Muscle layer of duodenum (tissue), 2 donors: ENCODE measurements at regions not wholly inside any gene's neighbourhood (a gene's known extent, or its start where the extent isn't known, plus 50 kb on each side); places are given as distances from the start of the nearest gene placed in this dataset.
"Not testable (repeated sequence)": the region's sequence is repeated elsewhere in the genome, so short reads cannot be mapped to it uniquely, and the experiment has no call there.

Source experiments
- H3K27ac ChIP-seq: one replicate; pipeline ENCODE4 v1.7.0; 2013; ENCODE audit warnings: mild to moderate bottlenecking, low read length
- H3K27me3 ChIP-seq: one replicate; pipeline ENCODE4 v1.7.0; 2013; ENCODE audit warnings: low read depth, mild to moderate bottlenecking, control low read depth, low read length
- H3K36me3 ChIP-seq, 2 donors: one replicate each; pipeline ENCODE4 v1.7.0; 2013; ENCODE audit warnings: low read length in 2 of 2, control low read depth in 1 of 2, mild to moderate bottlenecking in 1 of 2; ENCODE audit not compliant: insufficient read depth in 2 of 2, control insufficient read depth in 1 of 2
- H3K4me1 ChIP-seq, 2 donors: one replicate each; pipeline ENCODE4 v1.7.0; 2013; ENCODE audit warnings: low read length in 2 of 2, mild to moderate bottlenecking in 2 of 2, control low read depth in 1 of 2, moderate library complexity in 1 of 2; ENCODE audit not compliant: insufficient read depth in 2 of 2, control insufficient read depth in 1 of 2
- H3K4me3 ChIP-seq, 2 donors: one replicate each; pipeline ENCODE4 v1.7.0; 2013; ENCODE audit warnings: low read length in 2 of 2, low read depth in 1 of 2, mild to moderate bottlenecking in 1 of 2
- H3K9me3 ChIP-seq, 2 donors: one replicate each; pipeline ENCODE4 v1.7.0; 2013; ENCODE audit warnings: low read length in 2 of 2, control low read depth in 1 of 2, mild to moderate bottlenecking in 1 of 2; ENCODE audit not compliant: control insufficient read depth in 1 of 2
- donor health status: healthy.

DNA sequence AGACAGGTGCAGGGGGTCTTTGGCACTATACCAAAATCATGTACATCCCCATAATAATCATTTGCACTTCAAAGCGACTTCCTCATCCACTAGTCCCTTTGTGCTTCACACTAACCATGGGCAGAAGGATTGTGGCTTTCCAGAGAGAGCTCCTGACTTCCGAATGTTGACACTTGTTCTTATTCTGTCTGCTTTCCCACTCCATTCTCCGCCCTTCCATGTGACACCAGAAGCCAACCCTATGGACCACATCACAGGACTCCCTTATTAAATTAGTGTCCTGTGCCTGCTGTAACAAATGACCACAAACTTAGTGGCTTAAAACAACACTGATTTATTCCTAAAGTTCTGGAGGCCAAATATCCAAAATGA, 91.6 kb downstream of the CMC2 start:
- Histone ChIP-seq H3K27me3 (no peaks in the 10 kb centered on the region), H3K27ac (no peak overlapping the region), H3K9me3 (peaks cover 0 to 6% of the 10 kb centered on the region in 2 donors), H3K4me3 (no peak overlapping the region), H3K4me1 (no peaks in the 10 kb centered on the region), H3K36me3 (no peaks in the 10 kb centered on the region)

- H3K36me3 ChIP-seq: no peaks in the 10 kb centered on the region
These were observed 92.2 kb downstream of the CMC2 start for GRCh38 chr16:80914379-80915078.

GRCh38 chr16:80913397-80913796, 93.3 kb downstream of the CMC2 start:
- Histone ChIP-seq H3K9me3 (peaks cover 0 to 6% of the 10 kb centered on the region in 2 donors), H3K4me3 (no peak overlapping the region), H3K4me1 (no peaks in the 10 kb centered on the region), H3K36me3 (no peaks in the 10 kb centered on the region), H3K27ac (no peak overlapping the region), H3K27me3 (no peaks in the 10 kb centered on the region)

More at GRCh38 chr16:80914379-80915078, 92.2 kb downstream of the CMC2 start:
- Histone ChIP-seq H3K27me3 (no peaks in the 10 kb centered on the region), H3K9me3 (peaks cover 0 to 6% of the 10 kb centered on the region in 2 donors), H3K27ac (no peak overlapping the region), H3K4me1 (no peaks in the 10 kb centered on the region), H3K4me3 (no peak overlapping the region)

DNA sequence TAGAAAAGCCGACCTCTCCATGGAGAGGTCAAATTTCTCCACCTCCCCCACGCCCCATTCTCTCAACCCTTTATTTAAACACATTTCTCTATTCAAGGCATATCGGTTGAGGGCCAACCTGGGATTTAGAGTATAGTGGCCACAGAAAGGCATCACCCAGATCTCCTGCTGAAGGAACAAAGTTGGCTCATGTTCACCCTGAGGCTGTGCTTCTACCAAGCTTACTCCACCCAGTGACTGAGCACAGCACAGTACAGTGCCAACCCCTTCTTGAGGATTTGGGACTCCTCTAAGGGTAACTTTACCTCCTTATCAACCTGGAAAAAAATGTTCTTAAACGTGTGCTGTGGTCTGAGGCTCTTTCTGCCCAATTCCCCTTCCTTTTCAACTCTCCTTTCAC, 94.0 kb downstream of the CMC2 start:
- H3K27me3 ChIP-seq: no peaks in the 10 kb centered on the region
- H3K9me3 ChIP-seq: peaks cover 0 to 6% of the 10 kb centered on the region in 2 donors
- no peaks in the 10 kb centered on the region for H3K36me3 ChIP-seq
- H3K4me1 ChIP-seq: no peaks in the 10 kb centered on the region
- H3K4me3 ChIP-seq: no peak overlapping the region
- no peak overlapping the region for H3K27ac ChIP-seq

- H3K4me3 ChIP-seq: no peak overlapping the region
- H3K9me3 ChIP-seq: peaks cover 0 to 6% of the 10 kb centered on the region in 2 donors
- no peaks in the 10 kb centered on the region for H3K4me1 ChIP-seq
- H3K36me3 ChIP-seq: no peaks in the 10 kb centered on the region
- no peak overlapping the region for H3K27ac ChIP-seq
- H3K27me3 ChIP-seq: no peaks in the 10 kb centered on the region
These were observed 96.3 kb downstream of the CMC2 start for GRCh38 chr16:80910434-80910833.

DNA sequence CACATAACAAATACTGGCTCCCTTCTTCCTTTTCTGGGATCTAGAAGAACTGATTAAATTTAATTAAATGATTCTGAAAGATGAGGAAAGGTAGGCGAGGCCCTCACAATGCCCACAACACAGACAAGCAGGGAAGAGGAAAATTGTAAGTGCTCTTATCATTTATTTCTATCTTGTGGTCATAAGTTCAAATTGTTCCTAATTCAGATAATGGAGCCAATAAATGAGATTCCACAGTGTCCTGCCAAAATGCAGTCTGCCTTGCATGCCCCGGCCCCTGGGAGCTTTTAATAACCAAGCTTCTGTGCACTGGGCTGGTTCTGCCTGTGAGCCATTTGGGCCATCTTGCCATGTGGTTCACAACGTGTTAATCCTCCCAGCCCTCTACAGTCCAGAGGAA, 97.0 kb downstream of the CMC2 start:
- peaks cover 0 to 6% of the 10 kb centered on the region in 2 donors for H3K9me3 ChIP-seq
- no peaks in the 10 kb centered on the region for H3K4me1 ChIP-seq
- H3K36me3 ChIP-seq: no peaks in the 10 kb centered on the region
- H3K27ac ChIP-seq: no peak overlapping the region
- H3K4me3 ChIP-seq: no peak overlapping the region
- H3K27me3 ChIP-seq: no peaks in the 10 kb centered on the region

DNA sequence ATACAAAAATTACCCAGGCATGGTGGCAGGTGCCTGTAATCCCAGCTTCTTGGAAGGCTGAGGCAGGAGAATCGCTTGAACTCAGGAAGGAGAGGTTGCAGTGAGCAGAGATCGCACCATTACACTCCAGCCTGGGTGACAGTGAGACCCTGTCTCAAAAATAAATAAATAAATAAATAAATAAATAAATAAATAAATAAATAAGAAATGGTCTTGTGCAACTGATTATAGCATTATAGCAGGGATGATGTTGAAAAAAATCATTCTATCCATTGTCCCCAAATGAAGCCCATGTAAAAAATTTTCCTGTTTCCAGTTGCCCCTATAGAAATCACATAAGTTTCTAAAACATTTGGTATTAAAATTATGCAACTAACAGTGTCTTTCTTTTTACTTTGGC, 100.5 kb downstream of the CMC2 start:
- H3K4me1 ChIP-seq, H3K27ac ChIP-seq, H3K27me3 ChIP-seq, H3K36me3 ChIP-seq, H3K4me3 ChIP-seq, H3K9me3 ChIP-seq: not testable (repeated sequence)

DNA sequence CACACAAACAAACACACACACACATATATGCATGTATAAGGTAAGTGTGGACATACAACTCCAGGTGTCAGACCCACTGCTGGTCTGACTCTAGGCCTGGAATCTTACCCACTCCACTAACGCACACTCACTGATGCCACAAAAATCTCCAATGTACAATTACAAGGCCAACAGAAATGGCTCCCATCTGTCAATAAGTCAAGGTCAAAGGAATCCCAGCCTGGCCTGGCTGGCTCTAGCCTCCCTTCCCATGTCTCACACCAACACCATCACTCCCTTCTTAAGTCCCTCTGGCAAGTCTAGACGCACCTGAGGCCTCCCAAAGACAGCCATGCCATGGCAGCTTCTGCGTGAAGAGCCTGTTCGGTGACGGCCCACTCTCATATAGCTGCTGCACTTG, 99.2 kb upstream of the CDYL2 start:
- Histone ChIP-seq H3K4me1 (peaks cover 0 to 7% of the 10 kb centered on the region in 2 donors), H3K27me3 (no peaks in the 10 kb centered on the region), H3K27ac (no peak overlapping the region), H3K36me3 (no peaks in the 10 kb centered on the region), H3K4me3 (no peak overlapping the region), H3K9me3 (no peaks in the 10 kb centered on the region)

GRCh38 chr16:80902306-80903110, 98.1 kb upstream of the CDYL2 start:
- Histone ChIP-seq H3K4me1 (peaks cover 0 to 7% of the 10 kb centered on the region in 2 donors), H3K36me3 (no peaks in the 10 kb centered on the region), H3K9me3 (no peaks in the 10 kb centered on the region), H3K4me3 (no peak overlapping the region), H3K27ac (no peak overlapping the region), H3K27me3 (no peaks in the 10 kb centered on the region)

DNA sequence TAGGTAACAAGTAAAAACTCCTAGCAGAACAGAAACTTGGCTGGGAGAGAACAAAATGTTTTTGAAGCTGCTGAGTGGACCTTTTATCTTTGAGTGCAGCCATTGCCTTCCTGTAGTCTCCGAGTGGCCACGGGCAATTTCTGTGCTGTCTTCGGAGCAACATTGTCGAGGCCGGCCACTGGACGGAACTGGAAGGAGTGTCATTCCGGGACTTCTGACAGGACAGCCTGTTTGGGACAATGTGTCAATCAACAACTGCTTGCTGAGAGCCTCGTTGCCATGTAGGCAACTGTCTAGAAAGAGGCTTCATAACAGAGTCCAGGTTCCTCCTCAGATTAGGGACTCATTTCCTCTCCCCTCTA, 96.2 kb upstream of the CDYL2 start:
- H3K36me3 ChIP-seq: no peaks in the 10 kb centered on the region
- no peak overlapping the region for H3K27ac ChIP-seq
- H3K27me3 ChIP-seq: no peaks in the 10 kb centered on the region
- H3K9me3 ChIP-seq: no peaks in the 10 kb centered on the region
- peaks cover 0 to 7% of the 10 kb centered on the region in 2 donors for H3K4me1 ChIP-seq
- no peak overlapping the region for H3K4me3 ChIP-seq

GRCh38 chr16:80899809-80900592, 95.6 kb upstream of the CDYL2 start:
- Histone ChIP-seq H3K9me3 (no peaks in the 10 kb centered on the region), H3K4me3 (no peak overlapping the region), H3K4me1 (peaks cover 0 to 7% of the 10 kb centered on the region in 2 donors), H3K27ac (no peak overlapping the region), H3K36me3 (no peaks in the 10 kb centered on the region), H3K27me3 (no peaks in the 10 kb centered on the region)
